SK-N-SH (cell line): ENCODE measurements at regions not wholly inside any gene's neighbourhood (a gene's known extent, or its start where the extent isn't known, plus 50 kb on each side); places are given as distances from the start of the nearest gene placed in this dataset.
A peak's percentile ranks its signal among the peaks of the same experiment; 100 is the strongest.

Experiments
- CTCF ChIA-PET: fragments of 300-600, 350-600 bp; formaldehyde crosslinking; extraction: SDS; loops from one replicate; lab custom pipeline; 2021; lab: Yijun Ruan, JAX
- POLR2A ChIA-PET: fragments of 350-600 bp; sonication (Branson Sonifier 250); formaldehyde crosslinking; extraction: SDS; loops from one replicate; lab custom pipeline; 2020; ENCODE audit warnings: antibody characterized with exemption, inconsistent platforms; lab: Yijun Ruan, JAX
- DNase-seq: peaks from one replicate; pipeline ENCODE4 v3.0.0; 2012
- H2AFZ ChIP-seq: fragments of 200-600 bp; sonication (generic); 2 replicates; pipeline ENCODE4 v1.8.1; 2016; ENCODE audit warnings: antibody characterized with exemption, mild to moderate bottlenecking, low read depth
- H3F3A ChIP-seq: fragments of 200-600 bp; sonication (generic); replicated peaks from 2 replicates; pipeline ENCODE3; 2016; ENCODE audit warnings: antibody characterized with exemption, mild to moderate bottlenecking; ENCODE audit not compliant: insufficient read depth
- H3K27ac ChIP-seq, 2 experiments: fragments of 200-500 bp in 1 of 2; fragments of 200-600 bp in 1 of 2; sonication (Bioruptor generic) in 1 of 2; sonication (generic), shearing (Covaris generic) in 1 of 2; 2 replicates each; pipeline versions ENCODE4 v1.5.1 to v1.6.1; 2014 to 2016; ENCODE audit warnings: low read depth in 2 of 2, inconsistent platforms in 1 of 2, low read length in 1 of 2, mild to moderate bottlenecking in 1 of 2, mixed read lengths in 1 of 2
- H3K27me3 ChIP-seq: fragments of 200-600 bp; sonication (generic), shearing (Covaris generic); 2 replicates; pipeline ENCODE4 v1.6.1; 2016; ENCODE audit warnings: mixed run types; ENCODE audit not compliant: insufficient read depth
- H3K36me3 ChIP-seq, 2 experiments: fragments of 200-500 bp in 1 of 2; fragments of 200-600 bp in 1 of 2; sonication (Bioruptor generic) in 1 of 2; sonication (generic) in 1 of 2; replicated peaks in 1 of 2; 2 replicates each; pipeline versions ENCODE3 to v1.5.1; 2014 to 2016; ENCODE audit warnings: low read length in 1 of 2, mild to moderate bottlenecking in 1 of 2; ENCODE audit not compliant: insufficient read depth in 2 of 2, control insufficient read depth in 1 of 2
- H3K4me1 ChIP-seq, 2 experiments: fragments of 200-500 bp in 1 of 2; fragments of 200-600 bp in 1 of 2; sonication (Bioruptor generic) in 1 of 2; sonication (generic), shearing (Covaris generic) in 1 of 2; 2 replicates each; pipeline versions ENCODE4 v1.5.1 to v1.6.1; 2014 to 2016; ENCODE audit warnings: low read depth in 1 of 2, low read length in 1 of 2, mixed run types in 1 of 2; ENCODE audit not compliant: insufficient read depth in 2 of 2, control insufficient read depth in 1 of 2
- H3K4me2 ChIP-seq: fragments of 200-600 bp; sonication (generic), shearing (Covaris generic); 2 replicates; pipeline ENCODE4 v1.6.1; 2017; ENCODE audit warnings: mixed run types
- H3K4me3 ChIP-seq, 2 experiments: fragments of 200-500 bp in 1 of 2; fragments of 200-600 bp in 1 of 2; sonication (Bioruptor generic) in 1 of 2; sonication (generic), shearing (Covaris generic) in 1 of 2; 2 replicates each; pipeline versions ENCODE4 v1.5.1 to v1.8.1; 2014 to 2016; ENCODE audit warnings: low read depth in 2 of 2, inconsistent platforms in 1 of 2, low read length in 1 of 2, mild to moderate bottlenecking in 1 of 2, mixed read lengths in 1 of 2, moderate library complexity in 1 of 2
- H3K79me2 ChIP-seq: fragments of 200-600 bp; sonication (generic); 2 replicates; pipeline ENCODE4 v1.8.1; 2017; ENCODE audit warnings: mild to moderate bottlenecking; ENCODE audit not compliant: insufficient read depth
- H3K9ac ChIP-seq: fragments of 200-600 bp; sonication (generic); 2 replicates; pipeline ENCODE4 v1.6.1; 2017; ENCODE audit warnings: mixed run types
- H3K9me2 ChIP-seq: fragments of 200-600 bp; sonication (generic); 2 replicates; pipeline ENCODE4 v1.6.1; 2017; ENCODE audit warnings: mixed run types
- H3K9me3 ChIP-seq: fragments of 200-600 bp; sonication (generic); 2 replicates; pipeline ENCODE4 v1.6.1; 2017; ENCODE audit warnings: mixed run types, mild to moderate bottlenecking, moderate library complexity
- H4K20me1 ChIP-seq: fragments of 200-600 bp; sonication (generic); 2 replicates; pipeline ENCODE4 v1.6.1; 2017; ENCODE audit warnings: mild to moderate bottlenecking, mixed run types; ENCODE audit not compliant: insufficient read depth
- ELF1 ChIP-seq: IDR thresholded peaks from 2 replicates; pipeline ENCODE4 v1.4.0; 2012
- EP300 ChIP-seq, 2 experiments: IDR thresholded peaks; 2 replicates each; pipeline versions ENCODE4 v1.4.0 to v1.6.1; 2012; ENCODE audit warnings: borderline replicate concordance in 1 of 2, low read depth in 1 of 2, low read length in 1 of 2
- FOXJ3 ChIP-seq: sonication (generic); formaldehyde crosslinking; IDR thresholded peaks from 2 replicates; pipeline ENCODE4 v1.5.1; 2020; ENCODE audit warnings: mild to moderate bottlenecking, missing genetic modification reagents
- GATA2 ChIP-seq: sonication (generic); formaldehyde crosslinking; IDR thresholded peaks from 2 replicates; pipeline ENCODE4 v1.5.0; 2020; ENCODE audit warnings: mild to moderate bottlenecking, missing genetic modification reagents
- IRF3 ChIP-seq: fragments of 150-350 bp; IDR thresholded peaks from 2 replicates; pipeline ENCODE4 v1.6.1; 2016; ENCODE audit warnings: mild to moderate bottlenecking, low read depth, low read length
- MEF2A ChIP-seq: IDR thresholded peaks from 2 replicates; pipeline ENCODE4 v1.4.0; 2012; ENCODE audit warnings: low read depth, borderline replicate concordance
- MXI1 ChIP-seq: IDR thresholded peaks from 2 replicates; pipeline ENCODE4 v1.6.1; 2012; ENCODE audit warnings: mild to moderate bottlenecking, low read depth, low read length, improper control_type of control experiment
- NRF1 ChIP-seq: IDR thresholded peaks from 2 replicates; pipeline ENCODE4 v1.6.1; 2012; ENCODE audit warnings: low read depth, mild to moderate bottlenecking, low read length
- PBX3 ChIP-seq: IDR thresholded peaks from 2 replicates; pipeline ENCODE4; 2012
- REST ChIP-seq: IDR thresholded peaks from 2 replicates; pipeline ENCODE4 v1.6.1; 2012; ENCODE audit warnings: mild to moderate bottlenecking, low read depth, low read length, moderate library complexity
- SMC3 ChIP-seq: IDR thresholded peaks from 2 replicates; pipeline ENCODE4 v1.6.1; 2012; ENCODE audit warnings: low read depth, low read length, improper control_type of control experiment
- TAF1 ChIP-seq: IDR thresholded peaks from 2 replicates; pipeline ENCODE4 v1.6.1; 2012; ENCODE audit warnings: low read depth, mild to moderate bottlenecking, low read length, moderate library complexity, borderline replicate concordance
- TEAD4 ChIP-seq: IDR thresholded peaks from 2 replicates; pipeline ENCODE4 v1.4.0; 2012; ENCODE audit warnings: mild to moderate bottlenecking, borderline replicate concordance; ENCODE audit not compliant: insufficient read depth
- YY1 ChIP-seq: IDR thresholded peaks from 2 replicates; pipeline ENCODE4 v1.4.0; 2012; ENCODE audit warnings: low read depth, mild to moderate bottlenecking
- WGBS: methylation state at CpG from one replicate; pipeline ENCODE4 v1.1.6; 2017; ENCODE audit warnings: low lambda C conversion rate; 5-methylcytosine and 5-hydroxymethylcytosine counted together

- Histone ChIP-seq H3K4me3 (no peak overlapping the region), H2AFZ (no peak overlapping the region), H3K4me2 (no peak overlapping the region), H3K79me2 (no peaks in the 10 kb centered on the region), H3K9me3 (peaks cover 13% of the 10 kb centered on the region; the same call in 1 of the 2 replicates)
- POLR2A ChIA-PET: no interaction called here
- 27% methylated on average over 1 of the region's 1 CpG for WGBS
- TF ChIP-seq FOXJ3 (CRISPR knock-in tag) (no peak), TEAD4 (no peak), GATA2 (CRISPR knock-in tag) (no peak), ELF1 (no peak), PBX3 (no peak), MEF2A (no peak), SMC3 (no peak), MXI1 (no peak), TAF1 (no peak), NRF1 (no peak), YY1 (no peak), IRF3 (no peak), REST (no peak), EP300 (IDR thresholded peaks at IDR 0.05; ENCODE audit: borderline replicate concordance in 1 of 2, low read depth in 1 of 2, low read length in 1 of 2) (no peak)
- TF ChIP-seq, all 33 proteins: peak for 0
- Histone ChIP-seq H3K36me3 (no peaks in the 10 kb centered on the region), H3F3A (no peaks in the 10 kb centered on the region), H3K9ac (no peak overlapping the region), H3K27ac (peak overlapping the region in 1 of 2 experiments; percentile 88; a peak in 2 of 4 replicates), H4K20me1 (no peaks in the 10 kb centered on the region), H3K4me1 (peaks cover 0 to 22% of the 10 kb centered on the region in 2 experiments; a peak in 1 of 4 replicates), H3K27me3 (no peaks in the 10 kb centered on the region), H3K9me2 (no peaks in the 10 kb centered on the region)
- no peak for DNase-seq
- CTCF ChIA-PET: interaction anchor here (1.2 to 1.8 kb wide), 5 partner anchors 10 to 434 kb away, joined by 3 to 5 read pairs (median 4); no protein-coding TSS in a partner anchor
Measured at GRCh38 chr3:127113571-127113891, 79.4 kb upstream of the PRR23E start.
